Endothelial cell of umbilical vein (primary cell): ENCODE measurements at regions not wholly inside any gene's neighbourhood (a gene's known extent, or its start where the extent isn't known, plus 50 kb on each side); places are given as distances from the start of the nearest gene placed in this dataset.

ENCODE experiments used
- BruUV-seq: library from RNA; stranded (reverse); fragments of 400-500 nt; replicated peaks from 2 replicates; lab custom pipeline; 2021; lab: Mats Ljungman, UMichigan
- CTCF ChIA-PET: fragments of 300-600, 350-600 bp; sonication (Branson Sonifier 250); formaldehyde crosslinking; loops from one replicate; lab custom pipeline; 2021; ENCODE audit warnings: antibody characterized with exemption, inconsistent platforms; lab: Charles Lee
- POLR2A ChIA-PET: fragments of 300-600, 350-600 bp; sonication (Branson Sonifier 250); formaldehyde crosslinking; loops from one replicate; lab custom pipeline; 2021; ENCODE audit warnings: antibody characterized with exemption, inconsistent platforms; lab: Charles Lee
- DNase-seq: peaks from one replicate; pipeline ENCODE4 v3.0.0-alpha.2; 2011; ENCODE audit warnings: low read depth, low spot score
- FAIRE-seq: peaks from 2 replicates; lab custom pipeline; 2011; peaks lifted over from hg19 to GRCh38; lab: Jason Lieb, UNC
- H2AFZ ChIP-seq: 2 replicates; pipeline ENCODE4 v1.6.0; 2012; ENCODE audit warnings: low read depth, low read length, control low read depth, inconsistent platforms
- H3K27ac ChIP-seq: 2 replicates; pipeline ENCODE4 v1.5.1; 2011; ENCODE audit warnings: low read depth, mild to moderate bottlenecking, control low read depth, low read length, moderate library complexity; ENCODE audit not compliant: insufficient read depth
- H3K27me3 ChIP-seq, 2 experiments: 2 replicates each; pipeline versions ENCODE4 v1.6.0 to v1.6.1; 2011; ENCODE audit warnings: low read length in 2 of 2, mixed read lengths in 1 of 2; ENCODE audit not compliant: control insufficient read depth in 2 of 2, insufficient read depth in 2 of 2
- H3K36me3 ChIP-seq, 2 experiments: 2 replicates in 1 of 2; 3 replicates in 1 of 2; pipeline ENCODE4 v1.5.1; 2011; ENCODE audit warnings: low read length in 2 of 2, mild to moderate bottlenecking in 1 of 2, moderate library complexity in 1 of 2; ENCODE audit not compliant: control insufficient read depth in 2 of 2, insufficient read depth in 2 of 2; ENCODE audit errors: extremely low read depth in 1 of 2
- H3K4me1 ChIP-seq: 3 replicates; pipeline ENCODE4 v1.5.1; 2011; ENCODE audit warnings: mild to moderate bottlenecking, low read length; ENCODE audit not compliant: control insufficient read depth, insufficient read depth; ENCODE audit errors: extremely low read depth
- H3K4me2 ChIP-seq: 2 replicates; pipeline ENCODE4 v1.6.1; 2011; ENCODE audit warnings: low read length, control low read depth, mixed read lengths; ENCODE audit not compliant: insufficient read depth
- H3K4me3 ChIP-seq, 3 experiments: fragments of 200-600 bp in 1 of 3; sonication (generic), shearing (Covaris generic) in 1 of 3; replicated peaks in 1 of 3; 2 replicates each; pipeline ENCODE4 v1.5.1; 2011 to 2016; ENCODE audit warnings: control low read depth in 3 of 3, low read length in 3 of 3, mild to moderate bottlenecking in 2 of 3, inconsistent platforms in 1 of 3, low read depth in 1 of 3, moderate library complexity in 1 of 3; ENCODE audit not compliant: insufficient read depth in 1 of 3
- H3K79me2 ChIP-seq: 2 replicates; pipeline ENCODE4 v1.6.0; 2012; ENCODE audit warnings: low read length, inconsistent platforms; ENCODE audit not compliant: control insufficient read depth, insufficient read depth
- H3K9ac ChIP-seq: replicated peaks from 2 replicates; pipeline ENCODE3; 2011; ENCODE audit warnings: low read length, control low read depth; ENCODE audit not compliant: insufficient read depth; ENCODE audit errors: extremely low read depth
- H3K9me1 ChIP-seq: replicated peaks from 3 replicates; pipeline ENCODE4 v1.6.0; 2011; ENCODE audit warnings: mild to moderate bottlenecking, low read length; ENCODE audit not compliant: control insufficient read depth, insufficient read depth; ENCODE audit errors: extremely low read depth
- H3K9me3 ChIP-seq: replicated peaks from 2 replicates; pipeline ENCODE4 v1.5.1; 2012; ENCODE audit warnings: low read length, inconsistent platforms; ENCODE audit not compliant: control insufficient read depth, insufficient read depth
- H4K20me1 ChIP-seq: replicated peaks from 2 replicates; pipeline ENCODE3; 2011; ENCODE audit warnings: mild to moderate bottlenecking, low read length; ENCODE audit not compliant: control insufficient read depth, insufficient read depth; ENCODE audit errors: extremely low read depth
- CTCF ChIP-seq, 2 donors: IDR thresholded peaks; 1 replicate in 1 of 2; 2 replicates in 1 of 2; pipeline ENCODE4 v1.5.1; 2011; ENCODE audit warnings: low read length in 2 of 2, mild to moderate bottlenecking in 2 of 2, moderate library complexity in 2 of 2, control low read depth in 1 of 2, inconsistent platforms in 1 of 2, low read depth in 1 of 2; ENCODE audit not compliant: insufficient read depth in 1 of 2; ENCODE audit errors: extremely low read depth in 1 of 2
- EZH2 ChIP-seq: IDR thresholded peaks from 2 replicates; pipeline ENCODE4 v1.6.1; 2012; ENCODE audit warnings: borderline replicate concordance, low read depth, mild to moderate bottlenecking, moderate library complexity, low read length, inconsistent platforms; ENCODE audit not compliant: severe bottlenecking
- FOS ChIP-seq: IDR thresholded peaks from 2 replicates; pipeline ENCODE4 v1.6.1; 2011; ENCODE audit warnings: mild to moderate bottlenecking, low read length, moderate library complexity, borderline replicate concordance; ENCODE audit not compliant: insufficient read depth
- GATA2 ChIP-seq: IDR thresholded peaks from 2 replicates; pipeline ENCODE4 v1.7.0; 2011; ENCODE audit warnings: low read depth, mild to moderate bottlenecking, moderate library complexity, mixed read lengths, low read length; ENCODE audit not compliant: insufficient read length, insufficient read depth
- JUN ChIP-seq: IDR thresholded peaks from 2 replicates; pipeline ENCODE4 v1.6.1; 2011; ENCODE audit warnings: borderline replicate concordance, low read depth; ENCODE audit not compliant: insufficient read length, insufficient read depth
- MYC ChIP-seq: IDR thresholded peaks from one replicate; pipeline ENCODE4 v1.6.1; 2011; ENCODE audit warnings: mild to moderate bottlenecking, low read depth, low read length
- POLR2A ChIP-seq: IDR thresholded peaks from 2 replicates; pipeline ENCODE4 v1.6.1; 2012; ENCODE audit warnings: low read depth, mild to moderate bottlenecking, control low read depth, low read length
- POLR2AphosphoS5 ChIP-seq: IDR thresholded peaks from 2 replicates; pipeline ENCODE4 v1.6.1; 2012; ENCODE audit warnings: low read depth, mild to moderate bottlenecking, control low read depth, low read length, moderate library complexity; ENCODE audit not compliant: insufficient read depth
- dilution Hi-C: fragments of 300-500 bp; cut with MboI; formaldehyde crosslinking; loops from one replicate; pipeline ENCODE4 v1.15.0; 2019; ENCODE audit warnings: low sequenced_read_pairs; ENCODE audit not compliant: extremely low pct_ligation_motif_present
- intact Hi-C: fragments of 100-400 bp; cut with micrococcal nuclease; formaldehyde crosslinking; loops from one replicate; pipeline ENCODE4 v1.10.0; 2022
- TF ChIP-seq, protein P1 (sequence below): IDR thresholded peaks from 2 replicates; pipeline ENCODE4 v1.6.1; 2011; ENCODE audit not compliant: insufficient read depth, insufficient read length

GRCh38 chr15:29183071-29183831 is 86.4 kb downstream of the NSMCE3 start:
- CTCF ChIA-PET: interaction anchor here (1.1 kb wide), 1 partner anchor 81 kb away, joined by 3 read pairs; no protein-coding TSS in a partner anchor
- no peaks in the 10 kb centered on the region for H3K27me3 ChIP-seq
- H3K9me3 ChIP-seq: no peaks in the 10 kb centered on the region
- DNase-seq (peak; percentile 48), FAIRE-seq (peak; percentile 72)
- no peaks in the 10 kb centered on the region for H4K20me1 ChIP-seq
- intact Hi-C loops (no loop called here), dilution Hi-C loops (no loop called here)
- no peaks in the 10 kb centered on the region for H3K9me1 ChIP-seq
- no peaks in the 10 kb centered on the region for H3K36me3 ChIP-seq
- TF ChIP-seq, protein P1, sequence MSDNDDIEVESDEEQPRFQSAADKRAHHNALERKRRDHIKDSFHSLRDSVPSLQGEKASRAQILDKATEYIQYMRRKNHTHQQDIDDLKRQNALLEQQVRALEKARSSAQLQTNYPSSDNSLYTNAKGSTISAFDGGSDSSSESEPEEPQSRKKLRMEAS: no peak
- TF ChIP-seq FOS (peak; percentile 56), EZH2 (no peak), MYC (no peak), CTCF (IDR thresholded peaks at IDR 0.05; ENCODE audit: extremely low read depth in 1 of 2, insufficient read depth in 1 of 2, low read depth in 1 of 2, low read length in 2 of 2) (no peak), GATA2 (no peak), POLR2AphosphoS5 (no peak), JUN (peak; percentile 55), POLR2A (no peak)
- H2AFZ ChIP-seq: no peak overlapping the region
- no peak overlapping the region for H3K4me2 ChIP-seq
- no peaks in the 10 kb centered on the region for H3K79me2 ChIP-seq
- BruUV-seq: no TSS peak
- no peak overlapping the region for H3K9ac ChIP-seq
- POLR2A ChIA-PET: no interaction called here
- H3K4me1 ChIP-seq: peaks cover 6% of the 10 kb centered on the region
- no peak overlapping the region for H3K4me3 ChIP-seq
- H3K27ac ChIP-seq: no peak overlapping the region
